Kidney tubule cell (primary cell): ENCODE measurements at regions not wholly inside any gene's neighbourhood (a gene's known extent, or its start where the extent isn't known, plus 50 kb on each side); places are given as distances from the start of the nearest gene placed in this dataset.
A peak's percentile ranks its signal among the peaks of the same experiment; 100 is the strongest.

ENCODE experiments used
- DNase-seq: peaks from one replicate; pipeline ENCODE4 v3.0.0-alpha.2; 2018; ENCODE audit warnings: low spot score

GRCh38 chr5:51908215-51908614 lies 525.0 kb downstream of the ISL1 start:
- no peak for DNase-seq

GRCh38 chr5:51944500-51945125 lies 561.4 kb downstream of the ISL1 start:
- DNase-seq = no peak

GRCh38 chr5:51958473-51958872 lies 575.2 kb downstream of the ISL1 start:
- no peak for DNase-seq

GRCh38 chr5:51960617-51961121 lies 577.4 kb downstream of the ISL1 start:
- DNase-seq = peak; percentile 28

GRCh38 chr5:51961154-51961562 lies 577.9 kb downstream of the ISL1 start:
- no peak for DNase-seq

- DNase-seq = no peak
These were observed 585.5 kb downstream of the ISL1 start for GRCh38 chr5:51968756-51969155.

- DNase-seq = no peak
These were observed 591.6 kb downstream of the ISL1 start for GRCh38 chr5:51974834-51975233.

- DNase-seq = peak; percentile 35
These were observed 593.8 kb downstream of the ISL1 start for GRCh38 chr5:51977014-51977413.

- DNase-seq = peak; percentile 60
These were observed 599.9 kb downstream of the ISL1 start for GRCh38 chr5:51983161-51983560.

- no peak for DNase-seq
These were observed 603.5 kb downstream of the ISL1 start for GRCh38 chr5:51986733-51987132.

GRCh38 chr5:51987239-51987638 lies 604.0 kb downstream of the ISL1 start:
- DNase-seq = no peak

- DNase-seq = no peak
These were observed 604.5 kb downstream of the ISL1 start for GRCh38 chr5:51987669-51988209.

- DNase-seq = no peak
These were observed 605.4 kb downstream of the ISL1 start for GRCh38 chr5:51988634-51989033.

GRCh38 chr5:51990241-51990640 lies 607.0 kb downstream of the ISL1 start:
- no peak for DNase-seq

GRCh38 chr5:51990661-51991180 lies 607.5 kb downstream of the ISL1 start:
- DNase-seq = no peak

GRCh38 chr5:51991940-51992339 lies 608.7 kb downstream of the ISL1 start:
- no peak for DNase-seq

- no peak for DNase-seq
These were observed 612.6 kb downstream of the ISL1 start for GRCh38 chr5:51995773-51996306.

GRCh38 chr5:51996356-51996861 lies 613.2 kb downstream of the ISL1 start:
- DNase-seq = no peak

- no peak for DNase-seq
These were observed 614.3 kb downstream of the ISL1 start for GRCh38 chr5:51997500-51997899.

GRCh38 chr5:51997949-51998348 lies 614.7 kb downstream of the ISL1 start:
- DNase-seq = no peak

- DNase-seq = peak; percentile 41
These were observed 624.1 kb downstream of the ISL1 start for GRCh38 chr5:52007230-52007858.

GRCh38 chr5:52010454-52010853 lies 627.2 kb downstream of the ISL1 start:
- no peak for DNase-seq

- DNase-seq = no peak
These were observed 630.3 kb downstream of the ISL1 start for GRCh38 chr5:52013523-52013922.
